ENCODE measurements at regions not wholly inside any gene's neighbourhood (a gene's known extent, or its start where the extent isn't known, plus 50 kb on each side); places are given as distances from the start of the nearest gene placed in this dataset.
A peak's percentile ranks its signal among the peaks of the same experiment; 100 is the strongest.

GRCh38 chr15:94177112-94177511 is 54.2 kb upstream of the MCTP2 start:
- Mint-ChIP-seq H3K36me3 (ENCODE audit: low read depth) (no peaks in the 10 kb centered on the region), H3K27me3 (peaks cover 2% of the 10 kb centered on the region), H3K9me3 (no peaks in the 10 kb centered on the region), H3K4me1 (ENCODE audit: low read depth) (peaks cover 27% of the 10 kb centered on the region), H3K27ac (peak overlapping the region; percentile 14), H3K4me3 (no peak overlapping the region)
- CTCF ChIA-PET = interaction anchor here (2.7 kb wide), 1 partner anchor 147 kb away, joined by 13 read pairs; no protein-coding TSS in a partner anchor
- POLR2A ChIA-PET = interaction anchor here (1.2 kb wide), 1 partner anchor 18 kb away, joined by 3 read pairs; no protein-coding TSS in a partner anchor
- DNase-seq (no peak), ATAC-seq (peak; percentile 35)
- TF ChIP-seq CTCF (IDR thresholded peaks at IDR 0.05) = no peak
- intact Hi-C loops (cut with micrococcal nuclease) = no loop called here

- no peak for TF ChIP-seq CTCF (IDR thresholded peaks at IDR 0.05)
- H3K9me3 Mint-ChIP-seq = no peaks in the 10 kb centered on the region
- peaks cover 27% of the 10 kb centered on the region for H3K4me1 Mint-ChIP-seq (ENCODE audit: low read depth)
- ChIA-PET CTCF (interaction anchor here (2.7 kb wide), 1 partner anchor 149 kb away, joined by 13 read pairs; no protein-coding TSS in a partner anchor), POLR2A (no interaction called here)
- ATAC-seq (no peak), DNase-seq (no peak)
- H3K36me3 Mint-ChIP-seq (ENCODE audit: low read depth) = no peaks in the 10 kb centered on the region
- peaks cover 2% of the 10 kb centered on the region for H3K27me3 Mint-ChIP-seq
- intact Hi-C loops (cut with micrococcal nuclease) = no loop called here
- no peak overlapping the region for H3K4me3 Mint-ChIP-seq
- no peak overlapping the region for H3K27ac Mint-ChIP-seq
Measured at GRCh38 chr15:94175420-94175819, 55.9 kb upstream of the MCTP2 start.

- no peak overlapping the region for H3K27ac Mint-ChIP-seq
- no peaks in the 10 kb centered on the region for H3K36me3 Mint-ChIP-seq (ENCODE audit: low read depth)
- H3K9me3 Mint-ChIP-seq = no peaks in the 10 kb centered on the region
- no peak overlapping the region for H3K4me3 Mint-ChIP-seq
- intact Hi-C loops (cut with micrococcal nuclease) = loop anchor here (5.0 kb wide), 2 partner anchors 53 to 133 kb away; no protein-coding TSS in a partner anchor
- TF ChIP-seq CTCF (IDR thresholded peaks at IDR 0.05) = no peak
- DNase-seq = peak; percentile 54
- CTCF ChIA-PET = interaction anchor here (1.4 to 2.9 kb wide), 4 partner anchors 10 to 159 kb away, joined by 3 to 14 read pairs (median 10); no protein-coding TSS in a partner anchor
- ATAC-seq = peak; percentile 93
- H3K4me1 Mint-ChIP-seq (ENCODE audit: low read depth) = peaks cover 27% of the 10 kb centered on the region
- peaks cover 2% of the 10 kb centered on the region for H3K27me3 Mint-ChIP-seq
- POLR2A ChIA-PET = no interaction called here
Measured at GRCh38 chr15:94174399-94174802, 57.0 kb upstream of the MCTP2 start.

- no peaks in the 10 kb centered on the region for H3K36me3 Mint-ChIP-seq (ENCODE audit: low read depth)
- peaks cover 2% of the 10 kb centered on the region for H3K4me1 Mint-ChIP-seq (ENCODE audit: low read depth)
- ChIA-PET POLR2A (no interaction called here), CTCF (interaction anchor here (1.3 to 10.4 kb wide), 5 partner anchors 11 to 165 kb away, joined by 3 to 325 read pairs (median 4); partner anchors contain the start of gene MCTP2)
- DNase-seq = peak; percentile 20
- peaks cover 4% of the 10 kb centered on the region for H3K9me3 Mint-ChIP-seq
- H3K27me3 Mint-ChIP-seq = peaks cover 4% of the 10 kb centered on the region
- no peak overlapping the region for H3K27ac Mint-ChIP-seq
- peak; percentile 54 for TF ChIP-seq CTCF (IDR thresholded peaks at IDR 0.05)
- intact Hi-C loops (cut with micrococcal nuclease) = no loop called here
- ATAC-seq = no peak
- H3K4me3 Mint-ChIP-seq = no peak overlapping the region
Measured at GRCh38 chr15:94168250-94168649, 63.1 kb upstream of the MCTP2 start.

- POLR2A ChIA-PET = interaction anchor here (1.0 kb wide), 1 partner anchor 157 kb away, joined by 3 read pairs; no protein-coding TSS in a partner anchor
- DNase-seq (no peak), ATAC-seq (no peak)
- Mint-ChIP-seq H3K4me3 (no peak overlapping the region), H3K9me3 (peaks cover 4% of the 10 kb centered on the region), H3K27ac (no peak overlapping the region), H3K4me1 (ENCODE audit: low read depth) (no peaks in the 10 kb centered on the region), H3K36me3 (ENCODE audit: low read depth) (no peaks in the 10 kb centered on the region), H3K27me3 (peaks cover 4% of the 10 kb centered on the region)
- intact Hi-C loops (cut with micrococcal nuclease) = loop anchor here (1.0 to 5.0 kb wide), 2 partner anchors 67 to 159 kb away; partner anchors contain the start of gene MCTP2
- CTCF ChIA-PET = interaction anchor here (0.7 to 10.4 kb wide), 36 partner anchors 9 to 287 kb away, joined by 3 to 325 read pairs (median 5); partner anchors contain the start of gene MCTP2
- no peak for TF ChIP-seq CTCF (IDR thresholded peaks at IDR 0.05)
Measured at GRCh38 chr15:94164971-94165370, 66.4 kb upstream of the MCTP2 start.
